H1 (cell line): ENCODE measurements at regions not wholly inside any gene's neighbourhood (a gene's known extent, or its start where the extent isn't known, plus 50 kb on each side); places are given as distances from the start of the nearest gene placed in this dataset.

ENCODE experiments used
- CTCF ChIA-PET: fragments of 300-600 bp; sonication (Branson Sonifier 250); formaldehyde crosslinking; loops from one replicate; lab custom pipeline; 2021; ENCODE audit not compliant: partially characterized antibody; lab: Charles Lee
- POLR2A ChIA-PET: fragments of 300-600 bp; sonication (Branson Sonifier 250); formaldehyde crosslinking; loops from one replicate; lab custom pipeline; 2021; ENCODE audit warnings: inconsistent platforms; ENCODE audit not compliant: partially characterized antibody; lab: Charles Lee
- DNase-seq, 2 experiments: peaks; one replicate each; pipeline versions ENCODE4 v3.0.0 to v3.0.0-alpha.2; 2010 to 2022; ENCODE audit warnings: low spot score in 2 of 2, low read depth in 1 of 2, mixed read lengths in 1 of 2
- FAIRE-seq: peaks from 2 replicates; lab custom pipeline; 2011; peaks lifted over from hg19 to GRCh38; lab: Jason Lieb, UNC
- H2AFZ ChIP-seq: 2 replicates; pipeline ENCODE4 v1.8.1; 2012; ENCODE audit warnings: low read length, inconsistent platforms
- H2AK5ac ChIP-seq: 2 replicates; pipeline ENCODE4 v1.6.1; 2013; ENCODE audit warnings: low read depth, low read length
- H2BK120ac ChIP-seq: replicated peaks from 2 replicates; pipeline ENCODE3; 2013; ENCODE audit warnings: low read depth, low read length, inconsistent platforms
- H2BK12ac ChIP-seq: 2 replicates; pipeline ENCODE4 v1.6.1; 2013; ENCODE audit warnings: low read depth, low read length
- H2BK15ac ChIP-seq: 2 replicates; pipeline ENCODE4 v1.6.1; 2013; ENCODE audit warnings: low read length
- H2BK20ac ChIP-seq: 2 replicates; pipeline ENCODE4 v1.6.1; 2013; ENCODE audit warnings: low read length
- H2BK5ac ChIP-seq: 2 replicates; pipeline ENCODE4 v1.6.1; 2013; ENCODE audit warnings: low read depth, low read length
- H3K14ac ChIP-seq: 2 replicates; pipeline ENCODE4 v1.6.1; 2013; ENCODE audit warnings: inconsistent platforms; ENCODE audit not compliant: insufficient read length
- H3K18ac ChIP-seq: 2 replicates; pipeline ENCODE4 v1.6.1; 2013; ENCODE audit warnings: low read length; ENCODE audit errors: extremely low read depth
- H3K23ac ChIP-seq: 2 replicates; pipeline ENCODE4 v1.6.1; 2013; ENCODE audit warnings: inconsistent platforms; ENCODE audit not compliant: insufficient read length
- H3K23me2 ChIP-seq: 2 replicates; pipeline ENCODE4 v1.6.1; 2013; ENCODE audit warnings: low read depth, low read length
- H3K27ac ChIP-seq: 2 replicates; pipeline ENCODE4 v1.6.1; 2011; ENCODE audit warnings: low read depth, low read length, inconsistent platforms
- H3K27me3 ChIP-seq, 4 experiments: replicated peaks in 1 of 4; 1 replicate in 1 of 4; 2 replicates in 3 of 4; pipeline versions ENCODE4 v1.6.1 to v1.8.1; 2011 to 2013; ENCODE audit warnings: low read length in 3 of 4, mild to moderate bottlenecking in 3 of 4, inconsistent platforms in 2 of 4, mixed read lengths in 2 of 4, moderate library complexity in 1 of 4; ENCODE audit not compliant: control insufficient read depth in 3 of 4, insufficient read depth in 3 of 4; ENCODE audit errors: extremely low read depth in 1 of 4
- H3K36me3 ChIP-seq, 4 experiments: 2 replicates each; pipeline versions ENCODE4 v1.6.1 to v1.8.1; 2011 to 2013; ENCODE audit warnings: mild to moderate bottlenecking in 4 of 4, low read length in 3 of 4, moderate library complexity in 2 of 4, control low read depth in 1 of 4, inconsistent platforms in 1 of 4; ENCODE audit not compliant: insufficient read depth in 4 of 4, control insufficient read depth in 2 of 4
- H3K4ac ChIP-seq: replicated peaks from 2 replicates; pipeline ENCODE3; 2013; ENCODE audit warnings: low read length, low read depth, mixed read lengths, inconsistent platforms; ENCODE audit not compliant: insufficient read length
- H3K4me1 ChIP-seq, 4 experiments: replicated peaks in 1 of 4; 1 replicate in 1 of 4; 2 replicates in 3 of 4; pipeline versions ENCODE4 v1.6.1 to v1.8.1; 2011 to 2013; ENCODE audit warnings: low read length in 3 of 4, inconsistent platforms in 2 of 4, mixed read lengths in 1 of 4; ENCODE audit not compliant: insufficient read depth in 4 of 4, control insufficient read depth in 3 of 4
- H3K4me2 ChIP-seq, 2 experiments: 2 replicates each; pipeline versions ENCODE4 v1.6.1 to v1.8.1; 2011 to 2013; ENCODE audit warnings: low read depth in 2 of 2, low read length in 2 of 2, control low read depth in 1 of 2, inconsistent platforms in 1 of 2, mild to moderate bottlenecking in 1 of 2; ENCODE audit not compliant: insufficient read depth in 1 of 2
- H3K4me3 ChIP-seq, 4 experiments: fragments of 200-600, 300-600 bp in 1 of 4; sonication (generic), shearing (Covaris generic), sonication (Bioruptor Twin) in 1 of 4; 2 replicates each; pipeline versions ENCODE4 v1.5.1 to v1.8.1; 2011 to 2016; ENCODE audit warnings: low read length in 4 of 4, low read depth in 3 of 4, control low read depth in 2 of 4, inconsistent platforms in 2 of 4, mild to moderate bottlenecking in 2 of 4, mixed read lengths in 1 of 4, moderate library complexity in 1 of 4; ENCODE audit not compliant: insufficient read depth in 2 of 4; ENCODE audit errors: extremely low read depth in 1 of 4
- H3K56ac ChIP-seq: replicated peaks from 2 replicates; pipeline ENCODE3; 2013; ENCODE audit warnings: low read depth, mild to moderate bottlenecking, mixed read lengths, low read length, inconsistent platforms; ENCODE audit not compliant: insufficient read length
- H3K79me1 ChIP-seq: 2 replicates; pipeline ENCODE4 v1.6.1; 2013; ENCODE audit warnings: low read depth, low read length, control low read depth
- H3K79me2 ChIP-seq, 2 experiments: 2 replicates each; pipeline versions ENCODE4 v1.6.1 to v1.8.1; 2012 to 2013; ENCODE audit warnings: low read length in 2 of 2, mild to moderate bottlenecking in 2 of 2, inconsistent platforms in 1 of 2; ENCODE audit not compliant: insufficient read depth in 2 of 2, control insufficient read depth in 1 of 2
- H3K9ac ChIP-seq, 4 experiments: replicated peaks in 1 of 4; 1 replicate in 1 of 4; 2 replicates in 3 of 4; pipeline versions ENCODE4 v1.6.1 to v1.8.1; 2011 to 2013; ENCODE audit warnings: low read depth in 3 of 4, low read length in 3 of 4, control low read depth in 2 of 4, mild to moderate bottlenecking in 2 of 4, moderate library complexity in 2 of 4, inconsistent platforms in 1 of 4; ENCODE audit errors: extremely low read depth in 1 of 4
- H3K9me3 ChIP-seq, 2 experiments: 2 replicates each; pipeline versions ENCODE4 v1.6.1 to v1.8.1; 2012 to 2013; ENCODE audit warnings: mild to moderate bottlenecking in 2 of 2, moderate library complexity in 2 of 2, control low read depth in 1 of 2, inconsistent platforms in 1 of 2, low read depth in 1 of 2, low read length in 1 of 2, mixed read lengths in 1 of 2; ENCODE audit not compliant: insufficient read depth in 2 of 2
- H4K20me1 ChIP-seq, 2 experiments: replicated peaks in 1 of 2; 2 replicates each; pipeline versions ENCODE3 to v1.8.1; 2011 to 2013; ENCODE audit warnings: inconsistent platforms in 2 of 2, low read length in 2 of 2, mild to moderate bottlenecking in 1 of 2; ENCODE audit not compliant: insufficient read depth in 2 of 2, control insufficient read depth in 1 of 2
- H4K5ac ChIP-seq: 2 replicates; pipeline ENCODE4 v1.6.1; 2013; ENCODE audit warnings: low read length, low read depth, mixed read lengths, inconsistent platforms; ENCODE audit not compliant: insufficient read length
- H4K8ac ChIP-seq: 2 replicates; pipeline ENCODE4 v1.8.0; 2013; ENCODE audit warnings: mild to moderate bottlenecking, moderate library complexity, low read length, inconsistent platforms; ENCODE audit not compliant: insufficient read depth; ENCODE audit errors: extremely low read depth
- H4K91ac ChIP-seq: replicated peaks from 2 replicates; pipeline ENCODE3; 2013; ENCODE audit warnings: low read length, mixed read lengths, inconsistent platforms; ENCODE audit not compliant: insufficient read length
- ASH2L ChIP-seq: fragments of 200-600, 300-600 bp; sonication (generic); IDR thresholded peaks from one replicate; pipeline ENCODE4 v1.7.1; 2017; ENCODE audit warnings: low read length
- BCL11A ChIP-seq, 2 experiments: IDR thresholded peaks; one replicate each; pipeline ENCODE4 v1.6.1; 2011; ENCODE audit warnings: low read depth in 2 of 2, low read length in 2 of 2, mild to moderate bottlenecking in 2 of 2
- CEBPB ChIP-seq: IDR thresholded peaks from 2 replicates; pipeline ENCODE4 v1.6.1; 2012; ENCODE audit warnings: low read depth, low read length
- CHD2 ChIP-seq: IDR thresholded peaks from 2 replicates; pipeline ENCODE4 v1.6.1; 2012; ENCODE audit warnings: low read length, improper control_type of control experiment
- CREB1 ChIP-seq: IDR thresholded peaks from 2 replicates; pipeline ENCODE4 v1.6.1; 2012; ENCODE audit warnings: inconsistent platforms
- CTBP2 ChIP-seq: IDR thresholded peaks from 2 replicates; pipeline ENCODE4 v1.7.0; 2011; ENCODE audit warnings: borderline replicate concordance, mild to moderate bottlenecking, moderate library complexity, mixed read lengths, low read length; ENCODE audit not compliant: insufficient read depth, insufficient read length
- E2F6 ChIP-seq: IDR thresholded peaks from 2 replicates; pipeline ENCODE4 v1.6.1; 2012; ENCODE audit warnings: inconsistent platforms
- EGR1 ChIP-seq: IDR thresholded peaks from 2 replicates; pipeline ENCODE4 v1.6.1; 2011; ENCODE audit warnings: low read depth, low read length, borderline replicate concordance
- HDAC6 ChIP-seq: IDR thresholded peaks from one replicate; pipeline ENCODE4 v1.7.1; 2012; ENCODE audit warnings: low read depth, mild to moderate bottlenecking, inconsistent platforms, low read length, moderate library complexity
- KDM5A ChIP-seq: fragments of 200-600 bp; IDR thresholded peaks from 2 replicates; pipeline ENCODE4 v1.7.1; 2012; ENCODE audit warnings: mild to moderate bottlenecking, low read length, inconsistent platforms, mixed read lengths
- POLR2A ChIP-seq, 2 experiments: IDR thresholded peaks; 1 replicate in 1 of 2; 2 replicates in 1 of 2; pipeline ENCODE4 v1.6.1; 2011; ENCODE audit warnings: low read depth in 2 of 2, low read length in 2 of 2, mild to moderate bottlenecking in 2 of 2; ENCODE audit errors: control extremely low read depth in 1 of 2
- POLR2AphosphoS5 ChIP-seq: IDR thresholded peaks from 2 replicates; pipeline ENCODE4 v1.6.1; 2011; ENCODE audit warnings: low read depth, low read length
- RBBP5 ChIP-seq: IDR thresholded peaks from 2 replicates; pipeline ENCODE4 v1.7.1; 2012; ENCODE audit warnings: low read depth, mild to moderate bottlenecking, inconsistent platforms, low read length, moderate library complexity, borderline replicate concordance
- TAF7 ChIP-seq: optimal IDR thresholded peaks from 2 replicates; pipeline ENCODE3; 2011; ENCODE audit warnings: low read depth, mild to moderate bottlenecking, inconsistent platforms, low read length, moderate library complexity, borderline replicate concordance
- ZNF274 ChIP-seq: IDR thresholded peaks from 2 replicates; pipeline ENCODE4 v1.7.0; 2012; ENCODE audit warnings: low read length, borderline replicate concordance; ENCODE audit errors: extremely low read depth
- WGBS, 2 experiments: shearing (Covaris generic) in 1 of 2; methylation state at CpG; one replicate each; pipeline versions ENCODE4 v1.1.6 to v1.1.7; 2013 to 2015; ENCODE audit warnings: low lambda C conversion rate in 2 of 2, mixed read lengths in 2 of 2, inconsistent platforms in 1 of 2, low coverage in 1 of 2, missing lambda C conversion rate in 1 of 2; ENCODE audit not compliant: insufficient replicate concordance in 2 of 2, insufficient coverage in 1 of 2, insufficient read length in 1 of 2; ENCODE audit errors: extremely low coverage in 1 of 2, missing lambda C conversion rate in 1 of 2; 5-methylcytosine and 5-hydroxymethylcytosine counted together

GRCh38 chr7:82539969-82540368 is 96.4 kb upstream of the CACNA2D1 start:
- no peak for DNase-seq
- no peak overlapping the region for H3K18ac ChIP-seq
- no peak overlapping the region for H3K27ac ChIP-seq
- no peak overlapping the region for H3K4ac ChIP-seq
- POLR2A ChIA-PET: no interaction called here
- H2AK5ac ChIP-seq: no peak overlapping the region
- no peaks in the 10 kb centered on the region for H3K79me1 ChIP-seq
- CTCF ChIA-PET: no interaction called here
- H2AFZ ChIP-seq: no peak overlapping the region
- H3K9ac ChIP-seq: no peak overlapping the region
- no peaks in the 10 kb centered on the region for H3K79me2 ChIP-seq
- H4K20me1 ChIP-seq: no peaks in the 10 kb centered on the region
- H3K4me3 ChIP-seq: no peak overlapping the region
- no peak overlapping the region for H3K56ac ChIP-seq
- no peaks in the 10 kb centered on the region for H3K9me3 ChIP-seq
- no peaks in the 10 kb centered on the region for H3K23me2 ChIP-seq
- H3K14ac ChIP-seq: no peak overlapping the region
- H2BK20ac ChIP-seq: no peak overlapping the region
- no peak overlapping the region for H2BK12ac ChIP-seq
- H2BK15ac ChIP-seq: no peak overlapping the region
- WGBS, 2 experiments: 90% methylated on average over 6 of the region's 6 CpGs; no CpG with 5 or more reads in 1 of the 2 experiments
- no peaks in the 10 kb centered on the region for H3K36me3 ChIP-seq
- no peak overlapping the region for H2BK5ac ChIP-seq
- H4K8ac ChIP-seq: no peak overlapping the region
- TF ChIP-seq POLR2A (IDR thresholded peaks at IDR 0.05; ENCODE audit: control extremely low read depth in 1 of 2, low read depth in 2 of 2, low read length in 2 of 2) (no peak), CHD2 (no peak), ASH2L (no peak), CEBPB (no peak), E2F6 (no peak), ZNF274 (no peak), CTBP2 (no peak), POLR2AphosphoS5 (no peak), BCL11A (IDR thresholded peaks at IDR 0.05; ENCODE audit: low read depth in 2 of 2, low read length in 2 of 2) (no peak), HDAC6 (no peak), RBBP5 (no peak), EGR1 (no peak), TAF7 (no peak), KDM5A (no peak), CREB1 (no peak)
- H3K4me2 ChIP-seq: no peak overlapping the region
- H3K23ac ChIP-seq: no peak overlapping the region
- peaks cover 0 to 1% (median 0%) of the 10 kb centered on the region in 4 experiments; a peak in 1 of 7 replicates for H3K27me3 ChIP-seq
- FAIRE-seq: no peak
- H3K4me1 ChIP-seq: no peaks in the 10 kb centered on the region
- no peak overlapping the region for H4K5ac ChIP-seq
- no peak overlapping the region for H4K91ac ChIP-seq
- no peak overlapping the region for H2BK120ac ChIP-seq
